VCaP (cell line): ENCODE measurements at regions not wholly inside any gene's neighbourhood (a gene's known extent, or its start where the extent isn't known, plus 50 kb on each side); places are given as distances from the start of the nearest gene placed in this dataset.

Experiments used
- H3K27ac ChIP-seq: fragments of 450-650 bp; 2 replicates; pipeline ENCODE4 v1.5.1; 2017
- CTCF ChIP-seq: fragments of 450-650 bp; conservative IDR thresholded peaks from 2 replicates; pipeline ENCODE4 v1.5.1; 2017; ENCODE audit warnings: mild to moderate bottlenecking, moderate library complexity

GRCh38 chr3:127423856-127424765 lies 136.3 kb upstream of the PRR20G start:
- H3K27ac ChIP-seq: no peak overlapping the region
- no peak for TF ChIP-seq CTCF

GRCh38 chr3:127422663-127423375 lies 135.0 kb upstream of the PRR20G start:
- no peak for TF ChIP-seq CTCF
- no peak overlapping the region for H3K27ac ChIP-seq

- no peak overlapping the region for H3K27ac ChIP-seq
- no peak for TF ChIP-seq CTCF
Measured at GRCh38 chr3:127421943-127422662, 134.3 kb upstream of the PRR20G start.

GRCh38 chr3:127420829-127421228 lies 133.0 kb upstream of the PRR20G start:
- H3K27ac ChIP-seq: no peak overlapping the region
- no peak for TF ChIP-seq CTCF

GRCh38 chr3:127419641-127420553 lies 132.1 kb upstream of the PRR20G start:
- H3K27ac ChIP-seq: no peak overlapping the region
- no peak for TF ChIP-seq CTCF

- no peak for TF ChIP-seq CTCF
- no peak overlapping the region for H3K27ac ChIP-seq
Measured at GRCh38 chr3:127419182-127419581, 131.3 kb upstream of the PRR20G start.
